ENCODE measurements at regions not wholly inside any gene's neighbourhood (a gene's known extent, or its start where the extent isn't known, plus 50 kb on each side); places are given as distances from the start of the nearest gene placed in this dataset.

- ChIA-PET POLR2A (no interaction called here), CTCF (no interaction called here)
- Histone ChIP-seq H3K4me1 (ENCODE audit: control extremely low read depth in 1 of 4, control insufficient read depth in 4 of 4, insufficient read depth in 4 of 4, low read length in 3 of 4) (no peaks in the 10 kb centered on the region), H3K36me3 (ENCODE audit: control insufficient read depth in 4 of 4, insufficient read depth in 4 of 4, low read length in 3 of 4) (no peaks in the 10 kb centered on the region), H3K27ac (ENCODE audit: insufficient read depth in 1 of 2, low read depth in 1 of 2, low read length in 2 of 2, poor library complexity in 1 of 2, severe bottlenecking in 2 of 2) (no peak overlapping the region), H3K4me3 (ENCODE audit: control insufficient read depth in 1 of 7, extremely low read depth in 1 of 7, insufficient read depth in 4 of 7, low read depth in 2 of 7, low read length in 6 of 7) (no peak overlapping the region), H3K27me3 (replicated peaks in 2 of 5; ENCODE audit: control insufficient read depth in 4 of 5, insufficient read depth in 5 of 5, low read length in 4 of 5) (no peaks in the 10 kb centered on the region), H3K9me3 (ENCODE audit: control extremely low read depth in 1 of 5, control insufficient read depth in 4 of 5, insufficient read depth in 2 of 5, low read depth in 1 of 5, low read length in 4 of 5) (peaks cover 0 to 1% (median 0%) of the 10 kb centered on the region in 5 experiments)
- no peak for DNase-seq
- WGBS (ENCODE audit: insufficient coverage) = 98% methylated on average over 15 of the region's 17 CpGs
Measured at GRCh38 chr2:146807568-146808168, 1037.2 kb upstream of the ACVR2A start.

DNA sequence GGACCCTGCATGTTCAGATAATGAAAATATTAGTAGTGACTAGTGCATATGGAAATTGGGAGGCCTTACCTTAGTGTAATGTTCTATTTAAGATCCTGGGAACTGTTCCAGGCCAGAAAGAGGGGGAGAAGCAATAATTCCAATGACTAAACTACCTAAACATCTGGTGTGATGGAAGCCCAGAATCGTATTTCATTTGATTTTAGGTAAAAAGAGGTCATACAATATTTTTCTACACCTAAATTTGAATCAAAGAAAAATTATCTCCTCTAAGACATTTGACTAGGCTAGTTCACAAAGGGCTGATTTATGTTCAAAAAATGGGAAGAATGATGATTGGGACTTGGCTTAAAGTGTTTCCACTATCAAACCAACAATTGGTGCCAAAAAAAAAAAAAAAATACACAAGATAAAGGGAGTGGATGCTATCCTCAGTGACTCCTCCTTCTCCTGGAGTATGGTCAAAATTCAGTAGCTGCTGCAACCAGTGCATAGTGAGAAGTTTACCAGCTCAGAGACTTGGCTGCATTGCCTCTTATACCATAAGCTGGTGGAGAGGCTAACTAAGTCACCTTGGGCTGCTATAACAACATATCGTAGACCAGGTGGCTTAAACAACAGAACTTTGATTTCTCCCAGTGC, 1038.3 kb upstream of the ACVR2A start:
- Histone ChIP-seq H3K4me1 (ENCODE audit: control extremely low read depth in 1 of 4, control insufficient read depth in 4 of 4, insufficient read depth in 4 of 4, low read length in 3 of 4) (no peaks in the 10 kb centered on the region), H3K27ac (ENCODE audit: insufficient read depth in 1 of 2, low read depth in 1 of 2, low read length in 2 of 2, poor library complexity in 1 of 2, severe bottlenecking in 2 of 2) (no peak overlapping the region), H3K36me3 (ENCODE audit: control insufficient read depth in 4 of 4, insufficient read depth in 4 of 4, low read length in 3 of 4) (no peaks in the 10 kb centered on the region), H3K9me3 (ENCODE audit: control extremely low read depth in 1 of 5, control insufficient read depth in 4 of 5, insufficient read depth in 2 of 5, low read depth in 1 of 5, low read length in 4 of 5) (peaks cover 0 to 1% (median 0%) of the 10 kb centered on the region in 5 experiments), H3K27me3 (replicated peaks in 2 of 5; ENCODE audit: control insufficient read depth in 4 of 5, insufficient read depth in 5 of 5, low read length in 4 of 5) (no peaks in the 10 kb centered on the region), H3K4me3 (ENCODE audit: control insufficient read depth in 1 of 7, extremely low read depth in 1 of 7, insufficient read depth in 4 of 7, low read depth in 2 of 7, low read length in 6 of 7) (no peak overlapping the region)
- 100% methylated on average over 1 of the region's 2 CpGs for WGBS (ENCODE audit: insufficient coverage)
- ChIA-PET CTCF (no interaction called here), POLR2A (no interaction called here)
- no peak for DNase-seq

GRCh38 chr2:146804288-146804687, 1040.5 kb upstream of the ACVR2A start:
- ChIA-PET CTCF (no interaction called here), POLR2A (no interaction called here)
- H3K4me1 ChIP-seq (ENCODE audit: control extremely low read depth in 1 of 4, control insufficient read depth in 4 of 4, insufficient read depth in 4 of 4, low read length in 3 of 4) = no peaks in the 10 kb centered on the region
- DNase-seq = no peak
- no peak overlapping the region for H3K27ac ChIP-seq (ENCODE audit: insufficient read depth in 1 of 2, low read depth in 1 of 2, low read length in 2 of 2, poor library complexity in 1 of 2, severe bottlenecking in 2 of 2)
- WGBS (ENCODE audit: insufficient coverage) = 88% methylated on average over 2 of the region's 4 CpGs
- peaks cover 0 to 1% (median 0%) of the 10 kb centered on the region in 5 experiments for H3K9me3 ChIP-seq (ENCODE audit: control extremely low read depth in 1 of 5, control insufficient read depth in 4 of 5, insufficient read depth in 2 of 5, low read depth in 1 of 5, low read length in 4 of 5)
- no peaks in the 10 kb centered on the region for H3K36me3 ChIP-seq (ENCODE audit: control insufficient read depth in 4 of 4, insufficient read depth in 4 of 4, low read length in 3 of 4)
- H3K4me3 ChIP-seq (ENCODE audit: control insufficient read depth in 1 of 7, extremely low read depth in 1 of 7, insufficient read depth in 4 of 7, low read depth in 2 of 7, low read length in 6 of 7) = no peak overlapping the region
- no peaks in the 10 kb centered on the region for H3K27me3 ChIP-seq (replicated peaks in 2 of 5; ENCODE audit: control insufficient read depth in 4 of 5, insufficient read depth in 5 of 5, low read length in 4 of 5)

- H3K27me3 ChIP-seq (replicated peaks in 2 of 5; ENCODE audit: control insufficient read depth in 4 of 5, insufficient read depth in 5 of 5, low read length in 4 of 5) = no peaks in the 10 kb centered on the region
- no peaks in the 10 kb centered on the region for H3K4me1 ChIP-seq (ENCODE audit: control extremely low read depth in 1 of 4, control insufficient read depth in 4 of 4, insufficient read depth in 4 of 4, low read length in 3 of 4)
- DNase-seq = no peak
- H3K27ac ChIP-seq (ENCODE audit: insufficient read depth in 1 of 2, low read depth in 1 of 2, low read length in 2 of 2, poor library complexity in 1 of 2, severe bottlenecking in 2 of 2) = no peak overlapping the region
- no peak overlapping the region for H3K4me3 ChIP-seq (ENCODE audit: control insufficient read depth in 1 of 7, extremely low read depth in 1 of 7, insufficient read depth in 4 of 7, low read depth in 2 of 7, low read length in 6 of 7)
- CTCF ChIA-PET = no interaction called here
- no peaks in the 10 kb centered on the region for H3K36me3 ChIP-seq (ENCODE audit: control insufficient read depth in 4 of 4, insufficient read depth in 4 of 4, low read length in 3 of 4)
- WGBS (ENCODE audit: insufficient coverage) = no CpG with 5 or more reads among the region's 1 CpG
- H3K9me3 ChIP-seq (ENCODE audit: control extremely low read depth in 1 of 5, control insufficient read depth in 4 of 5, insufficient read depth in 2 of 5, low read depth in 1 of 5, low read length in 4 of 5) = no peaks in the 10 kb centered on the region
- POLR2A ChIA-PET = no interaction called here
Measured at GRCh38 chr2:146801886-146802285, 1042.9 kb upstream of the ACVR2A start.

DNA sequence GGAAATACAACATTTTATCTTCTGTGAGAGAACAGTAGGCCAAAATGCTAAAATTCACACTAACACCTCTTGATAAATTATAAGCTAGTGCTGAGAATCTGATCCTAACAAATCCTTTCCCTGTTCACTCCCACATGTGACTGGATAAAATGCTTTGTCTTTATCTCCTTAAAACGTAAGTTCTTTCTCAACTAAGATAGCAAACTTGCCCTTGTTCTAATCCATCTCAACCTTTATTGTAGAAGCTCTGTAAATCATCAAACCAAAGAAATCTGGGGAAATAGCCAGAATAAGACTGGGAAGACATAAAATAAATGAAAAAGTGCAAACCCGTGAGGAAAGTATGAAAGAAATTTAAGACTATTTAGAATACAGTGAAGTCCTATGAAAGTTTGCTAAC, 1058.4 kb upstream of the ACVR2A start:
- Histone ChIP-seq H3K36me3 (ENCODE audit: control insufficient read depth in 4 of 4, insufficient read depth in 4 of 4, low read length in 3 of 4) (no peaks in the 10 kb centered on the region), H3K9me3 (ENCODE audit: control extremely low read depth in 1 of 5, control insufficient read depth in 4 of 5, insufficient read depth in 2 of 5, low read depth in 1 of 5, low read length in 4 of 5) (peaks cover 0 to 8% (median 2%) of the 10 kb centered on the region in 5 experiments), H3K4me3 (ENCODE audit: control insufficient read depth in 1 of 7, extremely low read depth in 1 of 7, insufficient read depth in 4 of 7, low read depth in 2 of 7, low read length in 6 of 7) (no peak overlapping the region), H3K27me3 (replicated peaks in 2 of 5; ENCODE audit: control insufficient read depth in 4 of 5, insufficient read depth in 5 of 5, low read length in 4 of 5) (no peaks in the 10 kb centered on the region), H3K27ac (ENCODE audit: insufficient read depth in 1 of 2, low read depth in 1 of 2, low read length in 2 of 2, poor library complexity in 1 of 2, severe bottlenecking in 2 of 2) (no peak overlapping the region), H3K4me1 (ENCODE audit: control extremely low read depth in 1 of 4, control insufficient read depth in 4 of 4, insufficient read depth in 4 of 4, low read length in 3 of 4) (no peaks in the 10 kb centered on the region)
- ChIA-PET CTCF (no interaction called here), POLR2A (no interaction called here)
- WGBS (ENCODE audit: insufficient coverage) = no CpG with 5 or more reads among the region's 2 CpGs
- no peak for DNase-seq

DNA sequence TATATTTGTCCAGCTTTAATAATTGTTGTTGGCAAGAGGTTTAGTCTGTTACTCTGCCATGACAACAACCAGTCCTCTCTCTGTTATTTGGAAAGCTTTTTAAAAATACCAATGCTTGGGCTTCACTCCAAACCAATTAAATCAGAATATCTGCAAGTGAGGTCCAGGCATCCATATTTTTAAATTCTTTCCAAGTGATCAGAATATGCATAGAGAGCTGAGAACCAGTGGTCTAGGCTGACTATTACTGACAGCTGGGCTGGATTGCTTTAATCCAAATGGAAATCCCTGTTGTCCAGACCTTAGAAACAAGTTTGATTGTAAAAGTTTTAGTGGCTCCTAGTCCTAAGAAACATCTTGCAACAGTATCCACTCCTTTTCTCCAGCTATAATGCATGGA, 1059.7 kb upstream of the ACVR2A start:
- CTCF ChIA-PET = no interaction called here
- POLR2A ChIA-PET = no interaction called here
- H3K4me1 ChIP-seq (ENCODE audit: control extremely low read depth in 1 of 4, control insufficient read depth in 4 of 4, insufficient read depth in 4 of 4, low read length in 3 of 4) = no peaks in the 10 kb centered on the region

DNA sequence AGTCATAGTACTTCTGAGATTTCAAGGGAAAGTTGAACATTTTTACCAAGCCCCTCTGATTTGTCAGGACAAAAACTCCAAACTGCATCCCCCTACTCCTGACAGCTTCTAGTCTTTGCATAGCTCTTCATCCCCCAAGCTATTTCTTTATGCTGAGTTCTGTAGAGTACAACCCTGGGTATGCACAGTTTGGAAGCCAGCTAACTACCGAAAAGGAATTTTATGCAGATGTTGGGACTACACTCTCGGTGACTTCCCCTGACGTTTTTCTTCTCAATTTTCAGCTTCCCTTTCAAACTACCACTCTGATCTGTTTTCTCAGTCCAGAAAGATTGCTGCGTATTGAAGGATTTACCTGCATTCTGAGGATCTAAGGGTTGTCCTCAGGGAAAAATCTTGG, 1060.2 kb upstream of the ACVR2A start:
- H3K36me3 ChIP-seq (ENCODE audit: control insufficient read depth in 4 of 4, insufficient read depth in 4 of 4, low read length in 3 of 4) = no peaks in the 10 kb centered on the region
- H3K27me3 ChIP-seq (replicated peaks in 2 of 5; ENCODE audit: control insufficient read depth in 4 of 5, insufficient read depth in 5 of 5, low read length in 4 of 5) = no peaks in the 10 kb centered on the region
- H3K9me3 ChIP-seq (ENCODE audit: control extremely low read depth in 1 of 5, control insufficient read depth in 4 of 5, insufficient read depth in 2 of 5, low read depth in 1 of 5, low read length in 4 of 5) = peaks cover 0 to 8% (median 2%) of the 10 kb centered on the region in 5 experiments
- ChIA-PET POLR2A (no interaction called here), CTCF (no interaction called here)
- WGBS (ENCODE audit: insufficient coverage) = 91% methylated on average over 4 of the region's 4 CpGs
- H3K4me3 ChIP-seq (ENCODE audit: control insufficient read depth in 1 of 7, extremely low read depth in 1 of 7, insufficient read depth in 4 of 7, low read depth in 2 of 7, low read length in 6 of 7) = no peak overlapping the region
- H3K27ac ChIP-seq (ENCODE audit: insufficient read depth in 1 of 2, low read depth in 1 of 2, low read length in 2 of 2, poor library complexity in 1 of 2, severe bottlenecking in 2 of 2) = no peak overlapping the region
- no peak for DNase-seq
- no peaks in the 10 kb centered on the region for H3K4me1 ChIP-seq (ENCODE audit: control extremely low read depth in 1 of 4, control insufficient read depth in 4 of 4, insufficient read depth in 4 of 4, low read length in 3 of 4)

More for the DNA sequence above, 1059.7 kb upstream of the ACVR2A start:
- Histone ChIP-seq H3K36me3 (ENCODE audit: control insufficient read depth in 4 of 4, insufficient read depth in 4 of 4, low read length in 3 of 4) (no peaks in the 10 kb centered on the region), H3K27ac (ENCODE audit: insufficient read depth in 1 of 2, low read depth in 1 of 2, low read length in 2 of 2, poor library complexity in 1 of 2, severe bottlenecking in 2 of 2) (no peak overlapping the region), H3K4me3 (ENCODE audit: control insufficient read depth in 1 of 7, extremely low read depth in 1 of 7, insufficient read depth in 4 of 7, low read depth in 2 of 7, low read length in 6 of 7) (no peak overlapping the region), H3K27me3 (replicated peaks in 2 of 5; ENCODE audit: control insufficient read depth in 4 of 5, insufficient read depth in 5 of 5, low read length in 4 of 5) (no peaks in the 10 kb centered on the region), H3K9me3 (ENCODE audit: control extremely low read depth in 1 of 5, control insufficient read depth in 4 of 5, insufficient read depth in 2 of 5, low read depth in 1 of 5, low read length in 4 of 5) (peaks cover 0 to 8% (median 2%) of the 10 kb centered on the region in 5 experiments)
- DNase-seq = no peak

All from common myeloid progenitor, CD34-positive (primary cell).